HepG2 (cell line): ENCODE measurements at regions not wholly inside any gene's neighbourhood (a gene's known extent, or its start where the extent isn't known, plus 50 kb on each side); places are given as distances from the start of the nearest gene placed in this dataset.

Source experiments
- ATAC-seq: fragments of 200-7000 bp; cut with Tn5 transposase; 3 replicates; pipeline ENCODE4 v1.9.1; 2020; ENCODE audit warnings: mild to moderate bottlenecking, moderate library complexity
- BruUV-seq: library from RNA; stranded (reverse); fragments of 400-500 nt; replicated peaks from 2 replicates; lab custom pipeline; 2021; lab: Mats Ljungman, UMichigan
- CTCF ChIA-PET: fragments of 300-600 bp; formaldehyde crosslinking; extraction: SDS; loops from one replicate; lab custom pipeline; 2021; ENCODE audit warnings: low total read pairs, inconsistent platforms, low intra/inter-chr PET ratio; lab: Yijun Ruan, JAX
- POLR2A ChIA-PET: fragments of 350-600 bp; sonication (Branson Sonifier 250); formaldehyde crosslinking; loops from one replicate; lab custom pipeline; 2020; ENCODE audit warnings: antibody characterized with exemption, inconsistent platforms; lab: Yijun Ruan, JAX
- DNase-seq: peaks from one replicate; pipeline ENCODE4 v3.0.0-alpha.2; 2015; ENCODE audit warnings: low spot score
- FAIRE-seq: peaks from 3 replicates; lab custom pipeline; 2011; peaks lifted over from hg19 to GRCh38; lab: Jason Lieb, UNC
- H2AFZ ChIP-seq: one replicate; pipeline ENCODE4 v1.6.1; 2011; ENCODE audit warnings: low read length, inconsistent platforms
- H3K27ac ChIP-seq: fragments of 300-600 bp; 3 replicates; pipeline ENCODE4 v1.8.0; 2011; ENCODE audit warnings: mixed run types, mild to moderate bottlenecking, mixed read lengths, low read length, inconsistent platforms; ENCODE audit not compliant: insufficient read depth; ENCODE audit errors: extremely low read length
- H3K27me3 ChIP-seq, 2 experiments: fragments of 200-600 bp in 1 of 2; 2 replicates in 1 of 2; 3 replicates in 1 of 2; pipeline versions ENCODE4 v1.6.0 to v1.8.0; 2011; ENCODE audit warnings: low read length in 2 of 2, mild to moderate bottlenecking in 2 of 2, moderate library complexity in 2 of 2, inconsistent platforms in 1 of 2; ENCODE audit not compliant: insufficient read depth in 2 of 2, control insufficient read depth in 1 of 2
- H3K36me3 ChIP-seq, 2 experiments: fragments of 200-600 bp in 1 of 2; replicated peaks in 1 of 2; 2 replicates in 1 of 2; 3 replicates in 1 of 2; pipeline versions ENCODE4 v1.5.1 to v1.8.0; 2011; ENCODE audit warnings: low read length in 2 of 2, inconsistent platforms in 1 of 2; ENCODE audit not compliant: insufficient read depth in 2 of 2, control insufficient read depth in 1 of 2
- H3K4me1 ChIP-seq: 2 replicates; pipeline ENCODE4 v1.5.1; 2012; ENCODE audit warnings: low read length, inconsistent platforms; ENCODE audit not compliant: insufficient read depth
- H3K4me2 ChIP-seq: 2 replicates; pipeline ENCODE4 v1.6.0; 2011; ENCODE audit warnings: low read depth, low read length, inconsistent platforms
- H3K4me3 ChIP-seq, 3 experiments: fragments of 200-600 bp in 1 of 3; sonication (generic), shearing (Covaris generic) in 1 of 3; replicated peaks in 1 of 3; 2 replicates each; pipeline ENCODE4 v1.5.1; 2011 to 2016; ENCODE audit warnings: low read length in 3 of 3, inconsistent platforms in 2 of 3, low read depth in 2 of 3, mild to moderate bottlenecking in 2 of 3, control low read depth in 1 of 3, mixed read lengths in 1 of 3; ENCODE audit not compliant: insufficient read depth in 1 of 3
- H3K79me2 ChIP-seq: one replicate; pipeline ENCODE4 v1.6.1; 2011; ENCODE audit warnings: low read length, inconsistent platforms; ENCODE audit not compliant: insufficient read depth
- H3K9ac ChIP-seq: 2 replicates; pipeline ENCODE4 v1.6.0; 2011; ENCODE audit warnings: mild to moderate bottlenecking, low read depth, low read length, inconsistent platforms; ENCODE audit not compliant: insufficient read depth
- H3K9me3 ChIP-seq: 2 replicates; pipeline ENCODE4 v1.5.1; 2012; ENCODE audit warnings: mild to moderate bottlenecking, low read length
- H4K20me1 ChIP-seq: 2 replicates; pipeline ENCODE4 v1.6.0; 2011; ENCODE audit warnings: inconsistent platforms, mild to moderate bottlenecking, low read length, moderate library complexity; ENCODE audit not compliant: insufficient read depth
- AGO2 ChIP-seq: fragments of 200-400 bp; formaldehyde crosslinking; optimal IDR thresholded peaks from 2 replicates; pipeline ENCODE3; 2017; ENCODE audit warnings: mild to moderate bottlenecking, low read depth, low read length, moderate library complexity
- GABPB1 ChIP-seq: IDR thresholded peaks from 2 replicates; pipeline ENCODE4 v1.6.1; 2016; ENCODE audit warnings: mild to moderate bottlenecking, missing genetic modification reagents, moderate library complexity, missing compliant biosample characterization
- GFI1 ChIP-seq: sonication (generic); formaldehyde crosslinking; IDR thresholded peaks from 2 replicates; pipeline ENCODE4 v1.5.0; 2020; ENCODE audit warnings: missing genetic modification reagents, mild to moderate bottlenecking, borderline replicate concordance
- HNRNPL ChIP-seq: fragments of 200-400 bp; formaldehyde crosslinking; IDR thresholded peaks from 2 replicates; pipeline ENCODE4 v1.6.1; 2017; ENCODE audit warnings: mild to moderate bottlenecking, low read depth, low read length
- MBD4 ChIP-seq: IDR thresholded peaks from 2 replicates; pipeline ENCODE4 v1.6.1; 2012; ENCODE audit warnings: low read length, inconsistent platforms, borderline replicate concordance
- MIER2 ChIP-seq: IDR thresholded peaks from 2 replicates; pipeline ENCODE4 v1.6.1; 2016; ENCODE audit warnings: missing biosample characterization, missing genetic modification reagents
- POGZ ChIP-seq: sonication (generic); formaldehyde crosslinking; IDR thresholded peaks from 2 replicates; pipeline ENCODE4 v1.4.0; 2020; ENCODE audit warnings: mild to moderate bottlenecking, missing genetic modification reagents
- REXO4 ChIP-seq: sonication (generic); formaldehyde crosslinking; IDR thresholded peaks from 2 replicates; pipeline ENCODE4 v1.8.0; 2022; ENCODE audit warnings: missing genetic modification reagents, mild to moderate bottlenecking, borderline replicate concordance
- RFX3 ChIP-seq: IDR thresholded peaks from 2 replicates; pipeline ENCODE4 v1.6.1; 2016; ENCODE audit warnings: missing biosample characterization, missing genetic modification reagents
- ZNF24 ChIP-seq: fragments of 450-650 bp; IDR thresholded peaks from 2 replicates; pipeline ENCODE4 v1.6.1; 2017; ENCODE audit warnings: antibody characterized with exemption, mild to moderate bottlenecking
- ZNF776 ChIP-seq: sonication (generic); formaldehyde crosslinking; IDR thresholded peaks from 2 replicates; pipeline ENCODE4 v1.4.0; 2020; ENCODE audit warnings: mild to moderate bottlenecking, missing genetic modification reagents
- WGBS: methylation state at CpG from one replicate; pipeline ENCODE4 v1.1.6; 2017; ENCODE audit warnings: low lambda C conversion rate; 5-methylcytosine and 5-hydroxymethylcytosine counted together
- in situ Hi-C: cut with HindIII; loops from 2 replicates; pipeline ENCODE4 v1.10.0; 2017; ENCODE audit warnings: low pct_unique_long_range_greater_than_20kb; ENCODE audit not compliant: extremely low pct_ligation_motif_present
- intact Hi-C: fragments of 100-400 bp; cut with micrococcal nuclease; formaldehyde crosslinking; loops from one replicate; pipeline ENCODE4 v1.10.0; 2022; ENCODE audit not compliant: unreplicated experiment
- TF ChIP-seq, protein P1 (sequence below): sonication (generic); formaldehyde crosslinking; IDR thresholded peaks from 2 replicates; pipeline ENCODE4 v1.5.0; 2020; ENCODE audit warnings: missing genetic modification reagents, mild to moderate bottlenecking, borderline replicate concordance
- TF ChIP-seq, protein P2 (sequence below): sonication (generic); formaldehyde crosslinking; IDR thresholded peaks from 2 replicates; pipeline ENCODE4 v1.5.0; 2020; ENCODE audit warnings: missing genetic modification reagents, mild to moderate bottlenecking, borderline replicate concordance
- TF ChIP-seq, protein P3 (sequence below): IDR thresholded peaks from 2 replicates; pipeline ENCODE4 v1.6.1; 2018; ENCODE audit warnings: missing genetic modification reagents

DNA sequence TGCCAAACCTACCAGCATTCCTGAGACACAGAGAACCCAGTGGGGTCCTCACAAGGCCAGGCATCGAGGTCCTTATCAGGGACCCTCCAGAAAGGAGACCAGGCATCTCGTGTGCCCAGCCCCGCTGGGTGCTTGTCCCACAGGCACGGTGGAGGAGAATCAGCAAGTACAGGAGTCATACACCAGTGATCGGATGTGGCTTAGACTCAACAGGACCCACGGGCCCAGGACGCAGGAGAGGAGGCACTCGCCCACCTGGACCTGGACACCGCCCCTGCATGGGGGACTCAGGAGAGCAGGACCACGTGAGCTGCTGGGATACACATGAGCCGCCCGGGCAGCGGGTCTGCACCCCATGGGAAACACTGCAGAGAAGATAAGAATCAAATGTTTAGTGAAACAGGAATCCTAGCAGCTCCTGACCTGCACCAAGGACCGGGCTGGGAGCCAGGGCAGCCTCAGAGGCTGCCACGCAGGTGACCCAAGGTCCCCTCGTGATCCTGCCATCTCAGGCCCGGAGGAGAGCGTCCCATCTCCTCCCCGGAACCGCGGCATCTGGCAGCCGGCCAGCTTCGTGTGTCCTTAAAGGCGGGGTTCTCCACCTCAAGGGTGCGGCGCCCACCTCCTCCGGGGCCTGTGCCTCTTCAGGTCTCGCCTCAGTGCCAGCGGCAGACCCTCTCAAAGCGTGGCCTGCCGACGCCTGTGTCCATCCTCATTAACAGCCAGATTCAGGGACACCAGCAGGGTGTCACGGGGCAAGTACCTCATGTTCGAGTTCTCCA, 59.2 kb downstream of the FOXL3 start:
- FAIRE-seq = no peak
- Histone ChIP-seq H3K79me2 (no peaks in the 10 kb centered on the region), H3K4me1 (peaks cover 28% of the 10 kb centered on the region), H3K27me3 (peaks cover 7 to 16% of the 10 kb centered on the region in 2 experiments; a peak in 4 of 5 replicates), H3K4me2 (peak overlapping the region; percentile 71), H2AFZ (no peak overlapping the region), H3K27ac (no peak overlapping the region), H3K4me3 (peak overlapping the region in 1 of 3 experiments; percentile 51; a peak in 1 of 6 replicates), H4K20me1 (no peaks in the 10 kb centered on the region), H3K36me3 (no peaks in the 10 kb centered on the region), H3K9me3 (no peaks in the 10 kb centered on the region), H3K9ac (no peak overlapping the region; the same call in 1 of the 2 replicates)
- in situ Hi-C loops = no loop called here
- ATAC-seq = peak; percentile 28
- DNase-seq = no peak
- no peak for TF ChIP-seq MBD4
- TF ChIP-seq POGZ (CRISPR knock-in tag) = no peak
- TF ChIP-seq ZNF24 = no peak
- TF ChIP-seq GFI1 (CRISPR knock-in tag) = no peak
- no peak for TF ChIP-seq ZNF776 (CRISPR knock-in tag)
- TF ChIP-seq, protein P1, sequence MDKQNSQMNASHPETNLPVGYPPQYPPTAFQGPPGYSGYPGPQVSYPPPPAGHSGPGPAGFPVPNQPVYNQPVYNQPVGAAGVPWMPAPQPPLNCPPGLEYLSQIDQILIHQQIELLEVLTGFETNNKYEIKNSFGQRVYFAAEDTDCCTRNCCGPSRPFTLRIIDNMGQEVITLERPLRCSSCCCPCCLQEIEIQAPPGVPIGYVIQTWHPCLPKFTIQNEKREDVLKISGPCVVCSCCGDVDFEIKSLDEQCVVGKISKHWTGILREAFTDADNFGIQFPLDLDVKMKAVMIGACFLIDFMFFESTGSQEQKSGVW (CRISPR knock-in tag) = no peak
- TF ChIP-seq REXO4 (CRISPR knock-in tag) = no peak
- no peak for TF ChIP-seq RFX3 (CRISPR knock-in tag)
- TF ChIP-seq GABPB1 (CRISPR knock-in tag) = peak; percentile 15; the same call in 1 of the 2 replicates
- TF ChIP-seq, protein P2, sequence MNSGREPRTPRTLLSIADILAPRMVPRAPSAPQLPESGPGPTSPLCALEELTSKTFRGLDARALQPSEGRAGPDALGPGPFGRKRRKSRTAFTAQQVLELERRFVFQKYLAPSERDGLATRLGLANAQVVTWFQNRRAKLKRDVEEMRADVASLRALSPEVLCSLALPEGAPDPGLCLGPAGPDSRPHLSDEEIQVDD = no peak
- TF ChIP-seq AGO2 = peak; percentile 32
- TF ChIP-seq, protein P3, sequence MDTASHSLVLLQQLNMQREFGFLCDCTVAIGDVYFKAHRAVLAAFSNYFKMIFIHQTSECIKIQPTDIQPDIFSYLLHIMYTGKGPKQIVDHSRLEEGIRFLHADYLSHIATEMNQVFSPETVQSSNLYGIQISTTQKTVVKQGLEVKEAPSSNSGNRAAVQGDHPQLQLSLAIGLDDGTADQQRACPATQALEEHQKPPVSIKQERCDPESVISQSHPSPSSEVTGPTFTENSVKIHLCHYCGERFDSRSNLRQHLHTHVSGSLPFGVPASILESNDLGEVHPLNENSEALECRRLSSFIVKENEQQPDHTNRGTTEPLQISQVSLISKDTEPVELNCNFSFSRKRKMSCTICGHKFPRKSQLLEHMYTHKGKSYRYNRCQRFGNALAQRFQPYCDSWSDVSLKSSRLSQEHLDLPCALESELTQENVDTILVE (CRISPR knock-in tag) = no peak
- 0 out of 2 replicates have a peak, but pooled peaks have one; percentile 27 for TF ChIP-seq HNRNPL
- no peak for TF ChIP-seq MIER2
- POLR2A ChIA-PET = no interaction called here
- intact Hi-C loops = no loop called here
- CTCF ChIA-PET = no interaction called here
- 6% methylated on average over 6 of the region's 34 CpGs for WGBS
- no TSS peak for BruUV-seq
